AG10803 (cell line): ENCODE measurements at regions not wholly inside any gene's neighbourhood (a gene's known extent, or its start where the extent isn't known, plus 50 kb on each side); places are given as distances from the start of the nearest gene placed in this dataset.

ENCODE experiments used
- DNase-seq: peaks from one replicate; pipeline ENCODE4 v3.0.0; 2010; ENCODE audit warnings: low read depth
- H3K4me3 ChIP-seq: 2 replicates; pipeline ENCODE4 v1.5.1; 2011; ENCODE audit warnings: mild to moderate bottlenecking, low read length, control low read depth
- CTCF ChIP-seq: conservative IDR thresholded peaks from 2 replicates; pipeline ENCODE4 v1.5.1; 2011; ENCODE audit warnings: mild to moderate bottlenecking, low read length, control low read depth, inconsistent platforms

DNA sequence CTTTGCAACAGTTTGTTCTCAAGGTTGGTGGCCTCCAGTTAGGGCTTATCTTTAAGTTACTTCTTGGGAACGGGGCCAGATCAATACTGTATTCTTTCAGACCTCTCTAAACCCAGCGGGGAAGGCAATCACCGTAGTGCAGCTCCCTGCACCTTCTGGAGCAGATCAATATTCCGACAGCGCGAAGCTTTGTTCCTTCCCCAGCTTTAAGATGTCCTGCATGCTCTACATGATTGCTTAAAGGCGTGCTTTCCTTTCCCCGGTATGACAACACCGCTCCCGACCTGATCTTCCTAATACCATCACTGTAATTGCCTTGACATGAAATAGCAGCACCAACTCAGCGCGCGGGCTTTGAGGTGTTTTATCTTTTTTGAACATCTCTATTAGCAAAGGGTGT, 755.2 kb downstream of the NR2F2 start:
- H3K4me3 ChIP-seq: no peak overlapping the region
- no peak for TF ChIP-seq CTCF
- DNase-seq: no peak

GRCh38 chr15:97087006-97087741, 756.7 kb downstream of the NR2F2 start:
- DNase-seq: no peak
- no peak overlapping the region for H3K4me3 ChIP-seq
- TF ChIP-seq CTCF: no peak

DNA sequence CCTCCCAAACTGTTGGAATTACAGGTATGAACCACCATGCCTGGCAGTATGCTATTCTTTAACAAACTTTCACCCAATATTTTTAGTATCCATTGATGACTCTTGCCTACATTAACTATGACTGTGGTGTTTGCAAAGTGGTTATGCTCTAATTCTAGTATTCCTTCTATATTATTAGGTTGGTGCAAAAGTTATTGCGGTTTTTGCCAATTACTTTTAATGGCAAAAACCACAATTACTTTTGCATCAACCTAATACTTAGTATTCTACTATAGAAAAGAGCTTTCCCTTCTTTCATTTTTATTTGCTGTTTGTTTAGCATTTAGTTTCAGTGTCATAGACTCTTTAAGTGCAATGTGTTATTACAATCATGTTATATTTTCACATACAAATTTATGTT, 760.6 kb downstream of the NR2F2 start:
- DNase-seq: no peak
- TF ChIP-seq CTCF: no peak
- no peak overlapping the region for H3K4me3 ChIP-seq

- no peak for TF ChIP-seq CTCF
- DNase-seq: no peak
- no peak overlapping the region for H3K4me3 ChIP-seq
Observed at GRCh38 chr15:97092656-97093055, 762.2 kb downstream of the NR2F2 start.

GRCh38 chr15:97096303-97096835, 765.9 kb downstream of the NR2F2 start:
- no peak for TF ChIP-seq CTCF
- no peak for DNase-seq

GRCh38 chr15:97099040-97099439, 768.5 kb downstream of the NR2F2 start:
- DNase-seq: no peak
- no peak for TF ChIP-seq CTCF
- H3K4me3 ChIP-seq: no peak overlapping the region

More at GRCh38 chr15:97096303-97096835, 765.9 kb downstream of the NR2F2 start:
- H3K4me3 ChIP-seq: no peak overlapping the region

GRCh38 chr15:97101572-97101971, 771.1 kb downstream of the NR2F2 start:
- H3K4me3 ChIP-seq: no peak overlapping the region
- no peak for TF ChIP-seq CTCF
- DNase-seq: no peak
